Testis (tissue), 2 donors: ENCODE measurements at regions not wholly inside any gene's neighbourhood (a gene's known extent, or its start where the extent isn't known, plus 50 kb on each side); places are given as distances from the start of the nearest gene placed in this dataset.

Experiments
- CTCF ChIP-seq, 3 experiments: fragments of 450-650 bp in 2 of 3; fragments of 200-600 bp in 1 of 3; sonication (generic) in 1 of 3; IDR thresholded peaks; one replicate each; pipeline ENCODE4 v1.5.1; 2016 to 2019; ENCODE audit warnings: antibody characterized with exemption in 3 of 3, mild to moderate bottlenecking in 2 of 3, moderate library complexity in 1 of 3
- POLR2A ChIP-seq: fragments of 450-650 bp; IDR thresholded peaks from one replicate; pipeline ENCODE4 v1.6.1; 2017; ENCODE audit warnings: antibody characterized with exemption, mild to moderate bottlenecking, moderate library complexity

GRCh38 chr15:62887113-62887570 is 155.4 kb upstream of the TPM1 start:
- TF ChIP-seq CTCF (IDR thresholded peaks at IDR 0.05), result no peak
- TF ChIP-seq POLR2A, result no peak
